ENCODE measurements at regions not wholly inside any gene's neighbourhood (a gene's known extent, or its start where the extent isn't known, plus 50 kb on each side); places are given as distances from the start of the nearest gene placed in this dataset.

- no peak overlapping the region for H3K27ac ChIP-seq (ENCODE audit: low read depth)
- H3K36me3 Mint-ChIP-seq (ENCODE audit: low read depth) = no peaks in the 10 kb centered on the region
- H4K20me1 ChIP-seq (replicated peaks; ENCODE audit: insufficient read depth) = no peaks in the 10 kb centered on the region
- peaks cover 3% of the 10 kb centered on the region; the same call in 2 of the 3 replicates for H3K4me1 Mint-ChIP-seq
- H3K9me2 ChIP-seq (ENCODE audit: insufficient read depth) = 0 out of 2 replicates have a peak, but pooled peaks cover 4% of the 10 kb centered on the region
- ATAC-seq = no peak
- H3K4me3 ChIP-seq = no peak overlapping the region
- no peaks in the 10 kb centered on the region for H3K9me3 Mint-ChIP-seq
- no peak overlapping the region for H3K4me2 ChIP-seq
- no peaks in the 10 kb centered on the region for H3K79me2 ChIP-seq (replicated peaks; ENCODE audit: insufficient read depth)
- H3K4me1 ChIP-seq (ENCODE audit: insufficient read depth) = peaks cover 18% of the 10 kb centered on the region
- no peak overlapping the region for H3K4me3 Mint-ChIP-seq
- H3F3A ChIP-seq (replicated peaks; ENCODE audit: low read depth) = no peaks in the 10 kb centered on the region
- H2AFZ ChIP-seq = no peak overlapping the region; the same call in 1 of the 2 replicates
- no peaks in the 10 kb centered on the region for H3K36me3 ChIP-seq (ENCODE audit: insufficient read depth)
- DNase-seq (ENCODE audit: low spot score) = peak; percentile 3
- no peak for TF ChIP-seq ZNF462 (CRISPR knock-in tag; IDR thresholded peaks at IDR 0.05)
- TF ChIP-seq ZNF331 (CRISPR knock-in tag; IDR thresholded peaks at IDR 0.05; ENCODE audit: low read depth) = no peak
- TF ChIP-seq JUNB (IDR thresholded peaks at IDR 0.05; ENCODE audit: unreplicated experiment) = no peak
- no peak for TF ChIP-seq NANOG (IDR thresholded peaks at IDR 0.05; ENCODE audit: borderline replicate concordance)
- TF ChIP-seq ZNF114 (CRISPR knock-in tag; IDR thresholded peaks at IDR 0.05) = no peak
- no peak for TF ChIP-seq POLR2AphosphoS5 (IDR thresholded peaks at IDR 0.05; ENCODE audit: low read depth)
- TF ChIP-seq EZH2 (IDR thresholded peaks at IDR 0.05; ENCODE audit: low read depth, unreplicated experiment) = no peak
- no peak for TF ChIP-seq REST (IDR thresholded peaks at IDR 0.05; ENCODE audit: unreplicated experiment)
- TF ChIP-seq STAT1 (IDR thresholded peaks at IDR 0.05; ENCODE audit: unreplicated experiment) = no peak
- TF ChIP-seq CTCF (conservative IDR thresholded peaks at IDR 0.05; ENCODE audit: low read depth in 2 of 2) = no peak
- TF ChIP-seq CREB1 (CRISPR knock-in tag; IDR thresholded peaks at IDR 0.05; ENCODE audit: low read depth) = no peak
- H3K27ac Mint-ChIP-seq = no peak overlapping the region
- H3K27me3 ChIP-seq (ENCODE audit: insufficient read depth) = no peaks in the 10 kb centered on the region
- no peaks in the 10 kb centered on the region for H3K27me3 Mint-ChIP-seq (ENCODE audit: insufficient read depth, low read depth, poor library complexity)
Measured at GRCh38 chr6:145327586-145327985, 407.7 kb downstream of the EPM2A start.

Measured in GM23338 (cell line).